ENCODE measurements at regions not wholly inside any gene's neighbourhood (a gene's known extent, or its start where the extent isn't known, plus 50 kb on each side); places are given as distances from the start of the nearest gene placed in this dataset.
"Not testable (repeated sequence)": the region's sequence is repeated elsewhere in the genome, so short reads cannot be mapped to it uniquely, and the experiment has no call there.

DNA sequence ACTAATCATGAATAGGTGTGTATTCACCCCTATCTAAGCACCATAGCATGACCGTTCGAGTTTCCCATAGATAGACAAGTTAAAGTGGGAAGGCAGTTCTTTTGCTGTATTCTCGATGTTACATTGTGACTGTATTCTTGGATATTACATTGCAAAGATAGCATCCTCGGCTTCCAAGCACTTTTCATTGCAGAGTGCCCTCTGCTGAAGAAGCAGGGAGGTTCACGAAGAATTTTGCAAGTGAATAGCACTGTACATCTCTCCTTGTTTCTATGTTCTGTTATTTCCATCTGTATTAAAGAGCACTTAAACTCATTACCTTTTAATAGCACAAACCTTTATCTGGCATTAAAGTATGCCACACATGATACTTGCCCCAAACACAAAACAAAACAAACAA is 426.7 kb upstream of the ARX start:
- DNase-seq, result no peak
- in situ Hi-C loops (cut with HindIII; ENCODE audit: low pct_ligation_motif_present, low sequenced_read_pairs), result no loop called here
- no peak for TF ChIP-seq CTCF (IDR thresholded peaks at IDR 0.05; ENCODE audit: low read depth, low read length, missing control alignments)
- no peak overlapping the region for H3K4me3 ChIP-seq (ENCODE audit: low read depth, low read length)
- H3K27ac ChIP-seq, result no peak overlapping the region
- no peaks in the 10 kb centered on the region for H3K36me3 ChIP-seq (replicated peaks)
- no peaks in the 10 kb centered on the region for H3K27me3 ChIP-seq (replicated peaks)

- H3K27me3 ChIP-seq (replicated peaks), result no peaks in the 10 kb centered on the region
- no peaks in the 10 kb centered on the region for H3K36me3 ChIP-seq (replicated peaks)
- no peak overlapping the region for H3K27ac ChIP-seq
- DNase-seq, result no peak
- in situ Hi-C loops (cut with HindIII; ENCODE audit: low pct_ligation_motif_present, low sequenced_read_pairs), result no loop called here
- TF ChIP-seq CTCF (IDR thresholded peaks at IDR 0.05; ENCODE audit: low read depth, low read length, missing control alignments), result no peak
- no peak overlapping the region for H3K4me3 ChIP-seq (ENCODE audit: low read depth, low read length)
These were observed 417.5 kb upstream of the ARX start for GRCh38 chrX:25433307-25433706.

DNA sequence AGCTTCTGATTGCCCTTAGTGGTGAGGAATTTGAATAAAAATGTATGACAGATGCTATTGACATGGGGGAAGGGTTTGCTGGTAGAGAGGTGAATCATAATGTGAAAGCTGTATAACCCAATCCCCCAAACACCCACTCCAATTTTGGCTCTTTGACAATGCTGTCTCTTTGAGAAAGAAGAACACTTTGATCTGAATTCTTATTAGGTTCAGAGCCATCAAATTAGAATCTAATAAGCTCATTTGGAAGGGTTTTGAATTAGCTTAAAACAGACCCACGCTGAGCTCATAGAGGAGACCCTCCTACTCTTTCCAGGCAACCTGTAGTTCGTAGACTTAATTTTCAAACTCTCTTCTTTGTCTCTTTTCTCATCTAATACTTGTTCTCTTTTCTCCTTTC is 416.6 kb upstream of the ARX start:
- no peak overlapping the region for H3K4me3 ChIP-seq (ENCODE audit: low read depth, low read length)
- H3K36me3 ChIP-seq (replicated peaks), result no peaks in the 10 kb centered on the region
- no peak for TF ChIP-seq CTCF (IDR thresholded peaks at IDR 0.05; ENCODE audit: low read depth, low read length, missing control alignments)
- no peaks in the 10 kb centered on the region for H3K27me3 ChIP-seq (replicated peaks)
- no peak for DNase-seq
- in situ Hi-C loops (cut with HindIII; ENCODE audit: low pct_ligation_motif_present, low sequenced_read_pairs), result no loop called here
- no peak overlapping the region for H3K27ac ChIP-seq

DNA sequence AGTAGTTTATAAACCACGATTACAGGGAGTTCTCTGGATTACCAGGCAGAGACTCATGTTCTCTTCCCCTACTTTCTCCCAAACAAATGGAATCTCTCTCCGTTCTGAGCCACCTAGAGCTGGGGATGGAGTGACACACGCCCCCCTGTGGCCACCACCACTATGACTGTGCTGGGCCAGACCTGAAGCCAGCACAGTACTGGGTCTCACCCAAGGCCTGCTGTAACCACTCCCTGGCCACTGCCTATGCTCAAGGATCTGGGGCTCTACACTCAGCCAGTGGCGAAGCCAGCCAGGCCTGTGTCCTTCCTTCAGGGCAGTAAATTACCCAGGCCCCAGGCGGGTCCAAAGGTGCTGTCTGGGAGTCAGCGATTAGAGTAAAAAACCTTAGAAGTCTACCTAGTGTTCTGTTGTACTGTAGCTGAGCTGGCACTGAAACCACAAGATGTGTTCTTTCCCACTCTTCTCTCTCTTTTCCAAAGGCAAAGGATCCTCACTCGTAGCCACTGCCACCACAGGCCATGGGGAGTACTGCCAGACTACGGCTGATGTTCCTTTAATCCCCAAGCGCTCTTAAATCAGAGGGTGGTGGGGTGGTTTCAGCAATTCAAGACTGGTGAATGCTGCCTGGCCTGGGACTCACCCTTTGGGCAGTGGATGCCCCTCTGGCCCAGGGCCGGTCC is 412.2 kb upstream of the ARX start:
- Histone ChIP-seq H3K27me3 (replicated peaks) (no peaks in the 10 kb centered on the region), H3K27ac (no peak overlapping the region), H3K4me3 (ENCODE audit: low read depth, low read length) (no peak overlapping the region), H3K36me3 (replicated peaks) (no peaks in the 10 kb centered on the region)
- TF ChIP-seq CTCF (IDR thresholded peaks at IDR 0.05; ENCODE audit: low read depth, low read length, missing control alignments), result no peak
- in situ Hi-C loops (cut with HindIII; ENCODE audit: low pct_ligation_motif_present, low sequenced_read_pairs), result no loop called here
- DNase-seq, result no peak

DNA sequence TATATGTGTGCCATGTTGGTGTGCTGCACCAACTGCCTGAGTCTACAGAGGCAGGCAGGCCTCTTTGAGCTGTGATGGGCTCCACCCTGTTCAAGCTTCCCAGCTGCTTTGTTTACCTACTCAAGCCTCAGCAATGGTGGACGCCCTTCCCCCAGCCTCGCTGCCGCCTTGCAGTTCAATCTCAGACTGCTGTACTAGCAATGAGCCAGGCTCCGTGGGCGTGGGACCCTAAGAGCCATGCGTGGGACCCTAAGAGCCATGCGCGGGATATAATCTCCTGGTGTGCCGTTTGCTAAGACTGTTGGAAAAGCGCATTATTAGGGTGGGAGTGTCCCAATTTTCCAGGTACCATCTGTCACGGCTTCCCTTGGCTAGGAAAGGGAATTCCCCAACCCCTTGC is 388.4 kb upstream of the ARX start:
- H3K27me3 ChIP-seq (replicated peaks); in situ Hi-C loops (cut with HindIII; ENCODE audit: low pct_ligation_motif_present, low sequenced_read_pairs); H3K27ac ChIP-seq; H3K4me3 ChIP-seq (ENCODE audit: low read depth, low read length); H3K36me3 ChIP-seq (replicated peaks); DNase-seq: not testable (repeated sequence)

GRCh38 chrX:25389266-25389665 is 373.5 kb upstream of the ARX start:
- no peaks in the 10 kb centered on the region for H3K27me3 ChIP-seq (replicated peaks)
- no peaks in the 10 kb centered on the region for H3K36me3 ChIP-seq (replicated peaks)
- no peak for DNase-seq
- no peak for TF ChIP-seq CTCF (IDR thresholded peaks at IDR 0.05; ENCODE audit: low read depth, low read length, missing control alignments)
- H3K27ac ChIP-seq, result no peak overlapping the region
- in situ Hi-C loops (cut with HindIII; ENCODE audit: low pct_ligation_motif_present, low sequenced_read_pairs), result no loop called here
- H3K4me3 ChIP-seq (ENCODE audit: low read depth, low read length), result no peak overlapping the region

Data from brain microvascular endothelial cell (primary cell).